SK-N-SH treated with all-trans-retinoic acid at 6 μM for 48 hours (cell line): ENCODE measurements at regions not wholly inside any gene's neighbourhood (a gene's known extent, or its start where the extent isn't known, plus 50 kb on each side); places are given as distances from the start of the nearest gene placed in this dataset.

Experiments
- ARNTL ChIP-seq: fragments of 450-650 bp; formaldehyde crosslinking; IDR thresholded peaks from 2 replicates; pipeline ENCODE4 v1.5.0; 2020; ENCODE audit warnings: low read depth, mild to moderate bottlenecking, moderate library complexity, borderline replicate concordance
- CSRNP3 ChIP-seq: fragments of 250-450 bp; sonication (Bioruptor Pico); IDR thresholded peaks from 2 replicates; pipeline ENCODE4 v1.5.1; 2021; ENCODE audit warnings: mild to moderate bottlenecking, moderate library complexity
- ESRRG ChIP-seq: fragments of 250-450 bp; sonication (Bioruptor Pico); IDR thresholded peaks from 2 replicates; pipeline ENCODE4 v1.6.1; 2021; ENCODE audit warnings: mild to moderate bottlenecking
- PATZ1 ChIP-seq: fragments of 250-450 bp; sonication (Bioruptor Pico); IDR thresholded peaks from 2 replicates; pipeline ENCODE4 v1.8.0; 2020; ENCODE audit warnings: mild to moderate bottlenecking, moderate library complexity, borderline replicate concordance
- POU6F1 ChIP-seq: fragments of 250-450 bp; sonication (Bioruptor Pico); IDR thresholded peaks from 2 replicates; pipeline ENCODE4 v1.8.0; 2021; ENCODE audit warnings: low read depth, mild to moderate bottlenecking, moderate library complexity, borderline replicate concordance
- PPARA ChIP-seq: fragments of 250-450 bp; sonication (Bioruptor Pico); IDR thresholded peaks from 2 replicates; pipeline ENCODE4 v1.5.0; 2020; ENCODE audit warnings: mild to moderate bottlenecking, borderline replicate concordance
- TCF4 ChIP-seq: fragments of 250-450 bp; sonication (Bioruptor Pico); IDR thresholded peaks from 2 replicates; pipeline ENCODE4 v1.8.0; 2021; ENCODE audit warnings: mild to moderate bottlenecking, moderate library complexity, borderline replicate concordance
- ZFP3 ChIP-seq: fragments of 250-450 bp; sonication (Bioruptor Pico); IDR thresholded peaks from 2 replicates; pipeline ENCODE4 v1.5.0; 2020; ENCODE audit warnings: mild to moderate bottlenecking, moderate library complexity
- ZNF565 ChIP-seq: fragments of 450-650 bp; formaldehyde crosslinking; conservative IDR thresholded peaks from 2 replicates; pipeline ENCODE4 v1.5.0; 2020; ENCODE audit warnings: low read depth, mild to moderate bottlenecking, moderate library complexity

- TF ChIP-seq POU6F1 (no peak), PPARA (CRISPR knock-in tag) (no peak), CSRNP3 (CRISPR knock-in tag) (no peak), ESRRG (CRISPR knock-in tag) (no peak), ZNF565 (CRISPR knock-in tag) (no peak), PATZ1 (CRISPR knock-in tag) (no peak), ZFP3 (no peak), ARNTL (CRISPR knock-in tag) (no peak), TCF4 (CRISPR knock-in tag) (no peak)
These were observed 352.2 kb upstream of the KITLG start for GRCh38 chr12:88932457-88932856.
